ENCODE measurements at regions not wholly inside any gene's neighbourhood (a gene's known extent, or its start where the extent isn't known, plus 50 kb on each side); places are given as distances from the start of the nearest gene placed in this dataset.

DNA sequence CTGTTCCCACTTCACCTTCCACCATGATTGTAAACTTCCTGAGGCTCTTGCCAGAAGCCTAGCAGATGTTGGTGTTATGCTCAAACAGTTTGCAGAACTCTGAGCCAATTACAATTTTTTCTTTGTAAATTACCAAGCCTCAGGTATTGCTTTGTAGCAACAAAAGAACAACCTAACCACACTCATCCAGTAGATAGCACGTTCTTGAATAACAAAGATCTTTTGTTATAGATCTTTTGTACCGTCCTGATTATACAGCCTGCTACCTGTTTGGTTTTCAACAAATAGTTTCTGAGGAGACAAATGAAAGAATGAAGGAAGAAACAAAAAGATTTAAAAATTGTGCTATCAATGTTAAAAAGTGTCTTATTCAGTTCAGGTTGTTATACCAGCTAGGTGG lies 474.7 kb upstream of the ALCAM start:
- peaks cover 4% of the 10 kb centered on the region for H3K9me3 Mint-ChIP-seq
- no peaks in the 10 kb centered on the region for H3K36me3 Mint-ChIP-seq (ENCODE audit: insufficient read depth)
- H3K4me3 Mint-ChIP-seq = no peak overlapping the region
- H3K27ac Mint-ChIP-seq (ENCODE audit: low read depth) = no peak overlapping the region
- ATAC-seq (replicated peaks; ENCODE audit: extremely low read depth, poor library complexity, severe bottlenecking) (no peak), DNase-seq (ENCODE audit: low spot score in 2 of 2) (no peak)
- H3K27me3 Mint-ChIP-seq = no peaks in the 10 kb centered on the region
- H3K4me1 Mint-ChIP-seq = no peaks in the 10 kb centered on the region

GRCh38 chr3:104896624-104897023 lies 470.1 kb upstream of the ALCAM start:
- no peaks in the 10 kb centered on the region for H3K27me3 Mint-ChIP-seq
- H3K27ac Mint-ChIP-seq (ENCODE audit: low read depth) = no peak overlapping the region
- H3K4me1 Mint-ChIP-seq = no peaks in the 10 kb centered on the region
- DNase-seq (ENCODE audit: low spot score in 2 of 2) (no peak), ATAC-seq (replicated peaks; ENCODE audit: extremely low read depth, poor library complexity, severe bottlenecking) (no peak)
- no peaks in the 10 kb centered on the region for H3K36me3 Mint-ChIP-seq (ENCODE audit: insufficient read depth)
- H3K4me3 Mint-ChIP-seq = no peak overlapping the region
- H3K9me3 Mint-ChIP-seq = peaks cover 4% of the 10 kb centered on the region

DNA sequence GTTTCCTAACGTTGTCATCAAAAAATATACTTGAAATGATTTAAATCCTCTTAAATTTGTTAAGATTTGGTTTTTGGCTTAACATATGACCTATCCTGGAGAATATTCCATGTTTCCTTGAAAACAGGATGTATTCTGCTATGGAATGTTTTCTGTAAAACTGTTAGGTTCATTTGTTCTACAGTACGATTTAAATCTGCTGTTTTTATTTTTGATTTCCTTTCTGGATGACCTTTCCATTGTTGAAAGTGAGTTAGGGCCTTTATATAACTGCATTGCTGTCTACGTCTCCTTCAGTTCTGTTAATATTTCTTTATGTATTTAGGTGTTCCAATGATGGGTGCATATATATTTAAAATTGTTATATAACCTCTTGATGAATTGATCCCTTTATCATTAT lies 465.3 kb upstream of the ALCAM start:
- Mint-ChIP-seq H3K4me3 (no peak overlapping the region), H3K27ac (ENCODE audit: low read depth) (no peak overlapping the region), H3K9me3 (peaks cover 8% of the 10 kb centered on the region), H3K27me3 (no peaks in the 10 kb centered on the region), H3K4me1 (no peaks in the 10 kb centered on the region), H3K36me3 (ENCODE audit: insufficient read depth) (no peaks in the 10 kb centered on the region)
- ATAC-seq (replicated peaks; ENCODE audit: extremely low read depth, poor library complexity, severe bottlenecking) (no peak), DNase-seq (ENCODE audit: low spot score in 2 of 2) (no peak)

DNA sequence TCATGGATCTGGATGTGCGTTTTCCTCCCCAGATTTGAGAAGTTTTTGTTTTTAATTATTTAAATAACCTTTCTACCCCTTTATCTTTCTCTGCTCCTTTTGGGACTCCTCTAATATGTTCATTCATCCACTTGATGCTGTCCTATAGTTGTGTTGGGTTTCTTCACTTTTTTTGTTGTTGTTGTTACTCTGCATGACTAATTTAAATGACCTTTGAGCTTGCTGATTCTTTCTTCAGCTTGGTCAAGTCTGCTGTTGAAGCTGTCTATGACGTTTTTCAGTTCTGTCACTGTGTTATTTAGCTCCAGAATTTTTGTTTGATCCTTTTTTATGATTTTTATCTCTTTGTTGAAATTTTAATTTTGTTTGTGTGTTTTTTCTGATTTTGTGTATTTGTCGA lies 463.6 kb upstream of the ALCAM start:
- no peak for ATAC-seq (replicated peaks; ENCODE audit: extremely low read depth, poor library complexity, severe bottlenecking)
- peaks cover 8% of the 10 kb centered on the region for H3K9me3 Mint-ChIP-seq

GRCh38 chr3:104906001-104906639 lies 460.6 kb upstream of the ALCAM start:
- Mint-ChIP-seq H3K4me3 (no peak overlapping the region), H3K27me3 (no peaks in the 10 kb centered on the region), H3K9me3 (peaks cover 8% of the 10 kb centered on the region), H3K36me3 (ENCODE audit: insufficient read depth) (no peaks in the 10 kb centered on the region), H3K27ac (ENCODE audit: low read depth) (no peak overlapping the region), H3K4me1 (no peaks in the 10 kb centered on the region)
- no peak for ATAC-seq (replicated peaks; ENCODE audit: extremely low read depth, poor library complexity, severe bottlenecking)
- no peak for DNase-seq (ENCODE audit: low spot score in 2 of 2)

More for the DNA sequence above, 463.6 kb upstream of the ALCAM start:
- DNase-seq (ENCODE audit: low spot score in 2 of 2) = no peak
- Mint-ChIP-seq H3K36me3 (ENCODE audit: insufficient read depth) (no peaks in the 10 kb centered on the region), H3K4me3 (no peak overlapping the region), H3K27me3 (no peaks in the 10 kb centered on the region), H3K4me1 (no peaks in the 10 kb centered on the region), H3K27ac (ENCODE audit: low read depth) (no peak overlapping the region)

- no peaks in the 10 kb centered on the region for H3K4me1 Mint-ChIP-seq
- H3K27me3 Mint-ChIP-seq = no peaks in the 10 kb centered on the region
- H3K4me3 Mint-ChIP-seq = no peak overlapping the region
- H3K9me3 Mint-ChIP-seq = peaks cover 8% of the 10 kb centered on the region
- no peak overlapping the region for H3K27ac Mint-ChIP-seq (ENCODE audit: low read depth)
- ATAC-seq (replicated peaks; ENCODE audit: extremely low read depth, poor library complexity, severe bottlenecking) (no peak), DNase-seq (ENCODE audit: low spot score in 2 of 2) (no peak)
- H3K36me3 Mint-ChIP-seq (ENCODE audit: insufficient read depth) = no peaks in the 10 kb centered on the region
Observed at GRCh38 chr3:104907507-104907906, 459.2 kb upstream of the ALCAM start.

DNA sequence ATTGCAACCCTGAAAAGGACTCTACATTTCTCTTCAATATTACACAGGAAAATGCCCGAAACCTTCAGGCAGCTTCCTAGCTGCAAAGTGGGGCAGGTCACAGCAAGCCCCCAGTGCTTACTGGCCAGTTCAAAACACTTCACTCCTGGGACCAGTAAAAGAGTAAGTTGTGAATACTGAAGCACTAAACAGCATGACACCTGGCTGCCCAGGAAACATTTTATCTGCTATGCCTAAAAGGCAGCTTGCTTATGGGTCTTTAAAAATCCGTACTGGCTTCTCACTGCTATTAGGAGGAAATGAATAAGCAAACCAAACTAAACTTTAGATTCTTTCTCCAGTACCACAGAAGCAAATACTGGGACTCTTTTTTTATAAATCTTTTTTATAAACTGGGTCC lies 457.9 kb upstream of the ALCAM start:
- Mint-ChIP-seq H3K27me3 (no peaks in the 10 kb centered on the region), H3K4me1 (no peaks in the 10 kb centered on the region)

DNA sequence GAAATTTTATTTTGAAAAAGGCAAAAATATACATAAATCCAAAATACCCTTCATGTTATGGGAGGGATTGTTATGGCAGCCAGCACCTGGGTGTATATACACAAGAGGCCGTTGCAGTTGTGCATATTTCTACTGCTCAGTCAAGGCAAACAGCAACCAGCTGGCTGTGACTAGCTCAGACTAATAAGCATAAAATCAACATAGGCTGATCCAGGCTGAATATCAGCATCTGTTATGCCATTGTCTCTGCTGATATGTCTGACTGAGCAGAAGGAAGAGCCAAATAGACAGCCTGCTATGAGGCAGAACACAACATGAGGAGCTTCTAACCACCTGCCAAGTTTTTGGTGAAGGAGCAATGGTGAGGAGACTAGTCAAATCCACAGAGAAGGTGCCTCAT lies 457.5 kb upstream of the ALCAM start:
- Mint-ChIP-seq H3K36me3 (ENCODE audit: insufficient read depth) (no peaks in the 10 kb centered on the region), H3K27me3 (no peaks in the 10 kb centered on the region), H3K4me3 (no peak overlapping the region), H3K27ac (ENCODE audit: low read depth) (no peak overlapping the region), H3K9me3 (no peaks in the 10 kb centered on the region), H3K4me1 (no peaks in the 10 kb centered on the region)
- ATAC-seq (replicated peaks; ENCODE audit: extremely low read depth, poor library complexity, severe bottlenecking) (no peak), DNase-seq (ENCODE audit: low spot score in 2 of 2) (no peak)

More for the DNA sequence above, 457.9 kb upstream of the ALCAM start:
- DNase-seq (ENCODE audit: low spot score in 2 of 2) (no peak), ATAC-seq (replicated peaks; ENCODE audit: extremely low read depth, poor library complexity, severe bottlenecking) (no peak)
- Mint-ChIP-seq H3K4me3 (no peak overlapping the region), H3K27ac (ENCODE audit: low read depth) (no peak overlapping the region), H3K36me3 (ENCODE audit: insufficient read depth) (no peaks in the 10 kb centered on the region), H3K9me3 (no peaks in the 10 kb centered on the region)

GRCh38 chr3:104909721-104910120 lies 457.0 kb upstream of the ALCAM start:
- Mint-ChIP-seq H3K9me3 (no peaks in the 10 kb centered on the region), H3K4me3 (no peak overlapping the region), H3K27ac (ENCODE audit: low read depth) (no peak overlapping the region), H3K36me3 (ENCODE audit: insufficient read depth) (no peaks in the 10 kb centered on the region), H3K27me3 (no peaks in the 10 kb centered on the region), H3K4me1 (no peaks in the 10 kb centered on the region)
- DNase-seq (ENCODE audit: low spot score in 2 of 2) = no peak
- ATAC-seq (replicated peaks; ENCODE audit: extremely low read depth, poor library complexity, severe bottlenecking) = no peak

- Mint-ChIP-seq H3K4me3 (no peak overlapping the region), H3K36me3 (ENCODE audit: insufficient read depth) (no peaks in the 10 kb centered on the region), H3K27me3 (no peaks in the 10 kb centered on the region), H3K9me3 (no peaks in the 10 kb centered on the region), H3K27ac (ENCODE audit: low read depth) (no peak overlapping the region), H3K4me1 (no peaks in the 10 kb centered on the region)
- ATAC-seq (replicated peaks; ENCODE audit: extremely low read depth, poor library complexity, severe bottlenecking) = no peak
- DNase-seq (ENCODE audit: low spot score in 2 of 2) = no peak
Observed at GRCh38 chr3:104911376-104911775, 455.3 kb upstream of the ALCAM start.

DNA sequence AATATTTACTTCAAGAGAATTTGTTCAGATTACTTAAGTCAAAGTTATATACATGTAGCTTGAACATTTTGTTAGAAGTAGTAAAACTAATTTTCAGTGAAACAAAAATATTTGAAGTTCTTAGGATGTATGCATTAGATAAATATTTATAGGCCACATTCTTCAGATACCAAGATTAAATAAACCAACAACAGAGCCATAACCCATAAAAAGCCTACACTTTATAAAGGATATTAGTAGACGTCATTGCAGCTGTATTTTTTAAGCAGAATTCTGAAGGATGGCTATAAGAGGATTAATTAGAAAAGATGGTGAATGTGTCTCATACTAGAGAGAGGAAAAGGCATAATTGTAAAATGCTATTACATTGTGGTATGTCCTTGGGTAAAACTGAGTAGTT lies 449.7 kb upstream of the ALCAM start:
- H3K4me1 Mint-ChIP-seq = no peaks in the 10 kb centered on the region
- ATAC-seq (replicated peaks; ENCODE audit: extremely low read depth, poor library complexity, severe bottlenecking) (no peak), DNase-seq (ENCODE audit: low spot score in 2 of 2) (no peak)
- H3K27ac Mint-ChIP-seq (ENCODE audit: low read depth) = no peak overlapping the region
- H3K9me3 Mint-ChIP-seq = peaks cover 5% of the 10 kb centered on the region
- H3K4me3 Mint-ChIP-seq = no peak overlapping the region
- no peaks in the 10 kb centered on the region for H3K27me3 Mint-ChIP-seq
- no peaks in the 10 kb centered on the region for H3K36me3 Mint-ChIP-seq (ENCODE audit: insufficient read depth)

DNA sequence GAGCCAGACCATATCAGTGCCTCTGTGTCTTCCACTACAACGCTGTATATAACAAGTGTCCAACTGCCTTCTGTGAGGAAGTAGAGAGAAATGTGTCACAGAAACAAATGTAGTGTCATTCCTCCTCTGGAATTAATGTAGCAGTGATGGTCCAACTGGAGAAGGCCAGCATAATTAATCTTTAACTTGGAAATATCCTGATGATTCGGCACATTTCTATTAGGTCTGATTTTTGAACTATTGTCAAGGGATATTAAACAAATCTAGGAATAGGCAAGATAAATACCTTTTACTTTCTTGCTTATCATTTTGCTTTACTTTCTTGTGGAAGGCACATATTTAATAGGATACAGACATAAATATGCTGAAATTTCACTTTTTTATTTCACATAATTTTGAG lies 446.2 kb upstream of the ALCAM start:
- H3K27me3 Mint-ChIP-seq = no peaks in the 10 kb centered on the region
- H3K27ac Mint-ChIP-seq (ENCODE audit: low read depth) = no peak overlapping the region
- ATAC-seq (replicated peaks; ENCODE audit: extremely low read depth, poor library complexity, severe bottlenecking) (no peak), DNase-seq (ENCODE audit: low spot score in 2 of 2) (no peak)
- H3K36me3 Mint-ChIP-seq (ENCODE audit: insufficient read depth) = no peaks in the 10 kb centered on the region
- no peak overlapping the region for H3K4me3 Mint-ChIP-seq
- no peaks in the 10 kb centered on the region for H3K4me1 Mint-ChIP-seq
- H3K9me3 Mint-ChIP-seq = peaks cover 5% of the 10 kb centered on the region

GRCh38 chr3:104933972-104934371 lies 432.7 kb upstream of the ALCAM start:
- Mint-ChIP-seq H3K27ac (ENCODE audit: low read depth) (no peak overlapping the region), H3K4me1 (no peaks in the 10 kb centered on the region), H3K27me3 (no peaks in the 10 kb centered on the region), H3K9me3 (peaks cover 15% of the 10 kb centered on the region), H3K36me3 (ENCODE audit: insufficient read depth) (peaks cover 1% of the 10 kb centered on the region), H3K4me3 (no peak overlapping the region)
- no peak for DNase-seq (ENCODE audit: low spot score in 2 of 2)
- ATAC-seq (replicated peaks; ENCODE audit: extremely low read depth, poor library complexity, severe bottlenecking) = no peak

- Mint-ChIP-seq H3K36me3 (ENCODE audit: insufficient read depth) (peaks cover 1% of the 10 kb centered on the region), H3K27me3 (no peaks in the 10 kb centered on the region), H3K27ac (ENCODE audit: low read depth) (no peak overlapping the region), H3K4me1 (no peaks in the 10 kb centered on the region), H3K9me3 (peaks cover 6% of the 10 kb centered on the region), H3K4me3 (no peak overlapping the region)
- DNase-seq (ENCODE audit: low spot score in 2 of 2) = no peak
- no peak for ATAC-seq (replicated peaks; ENCODE audit: extremely low read depth, poor library complexity, severe bottlenecking)
Observed at GRCh38 chr3:104935613-104936012, 431.1 kb upstream of the ALCAM start.
